ENCODE measurements at regions not wholly inside any gene's neighbourhood (a gene's known extent, or its start where the extent isn't known, plus 50 kb on each side); places are given as distances from the start of the nearest gene placed in this dataset.
"Not testable (repeated sequence)": the region's sequence is repeated elsewhere in the genome, so short reads cannot be mapped to it uniquely, and the experiment has no call there.

- DNase-seq (ENCODE audit: low read depth): not testable (repeated sequence)
These were observed 73.8 kb upstream of the FANCC start for GRCh38 chr9:95391271-95391670.

GRCh38 chr9:95389373-95389772 is 71.9 kb upstream of the FANCC start:
- DNase-seq (ENCODE audit: low read depth): no peak

GRCh38 chr9:95386843-95387242 is 69.3 kb upstream of the FANCC start:
- DNase-seq (ENCODE audit: low read depth): no peak

DNA sequence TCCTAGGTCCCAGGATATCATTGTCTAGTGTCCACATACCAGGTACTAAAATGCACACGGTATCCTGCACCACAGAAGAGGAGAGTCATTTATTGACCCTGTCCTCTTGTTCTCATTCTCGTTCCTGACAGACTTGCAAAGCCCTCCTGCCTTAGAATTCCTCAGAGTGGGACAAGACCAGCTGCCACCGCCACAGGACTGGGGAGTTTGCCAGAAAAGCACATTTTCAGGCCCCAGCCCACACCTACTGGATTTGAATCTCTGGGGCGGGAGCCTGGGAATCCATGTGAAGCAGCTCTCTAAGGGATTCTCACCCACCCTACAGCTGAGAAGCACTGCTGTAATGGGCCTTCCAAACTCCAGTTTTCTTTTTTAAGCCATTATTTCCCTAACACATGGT is 68.0 kb upstream of the FANCC start:
- no peak for DNase-seq (ENCODE audit: low read depth)

- no peak for DNase-seq (ENCODE audit: low read depth)
These were observed 66.3 kb upstream of the FANCC start for GRCh38 chr9:95383845-95384244.

DNA sequence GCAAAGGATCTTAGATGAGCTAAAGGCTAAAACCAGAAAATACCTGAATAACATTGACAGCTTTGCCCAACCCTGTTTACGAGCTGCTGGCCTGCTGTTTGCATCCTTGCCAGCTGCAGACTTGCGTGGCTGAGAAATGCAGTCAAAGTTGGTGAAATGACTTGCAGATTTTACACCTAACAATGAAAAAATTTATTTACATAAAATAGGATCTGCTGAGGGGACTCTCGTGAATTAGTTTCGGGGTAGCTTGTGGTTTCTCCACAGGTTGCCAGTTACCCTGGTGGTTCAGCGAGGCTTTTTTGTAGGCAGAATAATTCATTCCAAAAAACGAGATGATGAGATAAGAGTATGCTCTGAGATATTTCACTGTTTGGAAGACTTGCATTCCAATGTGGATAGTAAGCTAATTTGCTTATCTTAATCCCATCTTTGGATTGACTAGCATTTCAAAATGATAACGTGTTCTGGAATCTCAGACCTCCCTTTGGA is 65.7 kb upstream of the FANCC start:
- no peak for DNase-seq (ENCODE audit: low read depth)

- DNase-seq (ENCODE audit: low read depth): no peak
These were observed 64.9 kb upstream of the FANCC start for GRCh38 chr9:95382433-95382832.

GRCh38 chr9:95381221-95381620 is 63.7 kb upstream of the FANCC start:
- no peak for DNase-seq (ENCODE audit: low read depth)

DNA sequence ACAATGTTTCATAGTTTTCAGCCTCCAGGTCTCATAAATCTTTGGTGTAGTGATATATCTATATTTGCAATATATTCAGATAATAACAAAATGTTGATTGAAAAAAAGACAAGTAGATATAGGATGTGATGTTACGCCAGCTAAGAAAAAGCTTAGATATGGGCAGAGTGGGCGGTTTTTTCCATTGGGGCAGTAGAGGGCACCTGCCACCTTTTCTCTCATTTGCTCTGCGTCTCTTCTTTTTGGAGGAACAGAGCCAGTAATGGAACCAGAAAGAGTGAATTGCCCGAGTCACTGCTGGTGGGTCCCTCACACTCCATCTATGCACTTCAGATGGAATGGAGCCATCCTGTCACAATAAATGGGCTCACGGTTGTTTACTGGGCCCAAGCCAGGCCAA is 62.1 kb upstream of the FANCC start:
- no peak for DNase-seq (ENCODE audit: low read depth)

DNA sequence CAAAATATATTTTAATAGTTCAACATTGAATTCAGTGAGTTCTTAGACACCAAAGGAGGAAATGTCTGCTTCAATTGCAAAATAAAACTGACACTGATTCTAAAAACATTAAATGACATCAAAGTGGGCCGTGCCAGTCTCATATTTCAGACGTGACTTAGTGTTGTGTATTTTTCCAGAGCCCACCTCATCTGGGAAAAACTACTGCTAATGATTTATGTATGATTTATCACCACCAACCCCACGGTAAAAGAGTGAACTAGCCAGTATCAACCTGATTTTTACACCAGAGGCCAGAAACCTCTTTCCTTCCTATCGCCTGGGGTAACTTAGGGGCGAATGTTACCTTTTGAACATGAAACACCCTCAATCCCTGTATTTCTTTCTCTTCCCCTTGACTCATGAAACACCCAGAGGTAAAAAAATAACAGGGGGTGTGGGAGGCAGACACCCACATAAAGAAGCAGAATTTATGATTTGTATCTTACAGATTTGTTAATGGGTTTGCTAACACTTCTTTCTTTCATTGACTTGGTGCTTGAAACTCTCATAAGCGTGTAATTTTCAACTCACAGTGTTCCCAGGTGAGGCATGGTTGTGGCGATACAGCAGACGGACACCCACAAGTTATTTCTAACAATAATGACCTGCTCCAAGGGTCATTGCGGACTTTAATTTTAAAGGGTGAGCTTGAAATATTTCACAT is 56.4 kb upstream of the FANCC start:
- peak; percentile 31 for DNase-seq (ENCODE audit: low read depth)

GRCh38 chr9:95373069-95373681 is 55.7 kb upstream of the FANCC start:
- peak; percentile 57 for DNase-seq (ENCODE audit: low read depth)

- DNase-seq (ENCODE audit: low read depth): no peak
These were observed 52.6 kb upstream of the FANCC start for GRCh38 chr9:95370064-95370463.

- no peak for DNase-seq (ENCODE audit: low read depth)
These were observed 51.1 kb upstream of the FANCC start for GRCh38 chr9:95368377-95369160.
